Nephron (organoid): ENCODE measurements at regions not wholly inside any gene's neighbourhood (a gene's known extent, or its start where the extent isn't known, plus 50 kb on each side); places are given as distances from the start of the nearest gene placed in this dataset.

Experiments
- H3K27ac Mint-ChIP-seq, 3 experiments: 2 replicates each; pipeline ENCODE4 v1.8.0; 2020; ENCODE audit warnings: mixed read lengths in 3 of 3, mild to moderate bottlenecking in 2 of 3, moderate library complexity in 1 of 3
- H3K27me3 Mint-ChIP-seq: 2 replicates; pipeline ENCODE4 v1.8.0; 2021; ENCODE audit warnings: low read depth, mild to moderate bottlenecking, moderate library complexity, mixed read lengths
- H3K36me3 Mint-ChIP-seq: 2 replicates; pipeline ENCODE4 v1.8.0; 2020; ENCODE audit warnings: low read depth, mixed read lengths
- H3K4me1 Mint-ChIP-seq: 2 replicates; pipeline ENCODE4 v1.8.0; 2020; ENCODE audit warnings: mixed read lengths
- H3K4me3 Mint-ChIP-seq, 3 experiments: 2 replicates each; pipeline ENCODE4 v1.8.0; 2020; ENCODE audit warnings: mild to moderate bottlenecking in 3 of 3, mixed read lengths in 3 of 3, moderate library complexity in 2 of 3
- H3K9me3 Mint-ChIP-seq: 2 replicates; pipeline ENCODE4 v1.8.0; 2020; ENCODE audit warnings: mixed read lengths
- CTCF ChIP-seq, 3 experiments: fragments of 200-600 bp; sonication (generic); IDR thresholded peaks; one replicate each; pipeline ENCODE4 v1.5.0; 2021; ENCODE audit warnings: antibody characterized with exemption in 3 of 3; ENCODE audit not compliant: unreplicated experiment in 3 of 3

DNA sequence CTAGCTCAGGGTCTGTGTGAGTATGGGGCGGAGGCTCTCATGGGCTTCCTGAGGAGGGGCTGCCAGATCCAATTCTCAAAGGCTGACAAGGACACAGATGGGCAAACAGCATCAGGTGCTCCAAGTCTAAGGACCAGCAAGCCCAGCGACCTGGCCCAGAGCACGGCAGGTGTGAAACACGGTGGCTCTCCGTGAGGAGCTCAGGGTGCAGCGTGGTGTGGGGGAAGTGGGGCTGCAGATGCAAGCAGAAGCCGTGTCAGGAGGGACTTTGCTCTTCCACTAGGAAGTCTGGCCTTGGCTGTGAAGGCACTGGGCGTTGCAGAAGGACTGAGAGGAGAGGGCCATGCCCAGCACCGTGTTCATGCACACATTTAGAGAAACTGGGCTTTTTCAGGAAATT, 420.0 kb downstream of the GADD45G start:
- Mint-ChIP-seq H3K36me3 (no peaks in the 10 kb centered on the region), H3K27me3 (peaks cover 23% of the 10 kb centered on the region), H3K4me3 (no peak overlapping the region), H3K4me1 (no peaks in the 10 kb centered on the region), H3K27ac (no peak overlapping the region), H3K9me3 (peaks cover 3% of the 10 kb centered on the region)
- no peak for TF ChIP-seq CTCF (IDR thresholded peaks at IDR 0.05; ENCODE audit: unreplicated experiment in 3 of 3)

DNA sequence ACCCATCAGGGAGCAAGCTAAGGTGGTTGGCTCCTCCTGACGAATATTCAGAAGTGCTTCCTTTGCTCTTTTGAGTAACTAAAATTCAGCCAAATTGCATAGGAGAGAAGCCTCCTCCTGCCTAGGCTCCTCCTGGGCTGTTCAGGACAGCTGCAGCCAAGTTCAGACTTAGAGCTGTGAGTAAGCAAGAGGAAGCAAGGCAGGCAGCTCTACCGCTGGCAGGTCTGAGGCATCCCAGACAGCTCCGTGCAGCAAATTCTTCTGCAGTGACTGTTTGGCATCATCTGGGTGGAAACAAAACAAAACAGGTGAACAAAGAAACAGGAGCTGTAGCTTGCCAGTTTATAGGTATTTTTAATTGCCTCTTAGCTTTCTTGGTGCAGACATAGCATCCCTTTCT, 421.0 kb downstream of the GADD45G start:
- H3K27me3 Mint-ChIP-seq = peaks cover 19% of the 10 kb centered on the region
- peaks cover 3% of the 10 kb centered on the region for H3K9me3 Mint-ChIP-seq
- no peak for TF ChIP-seq CTCF (IDR thresholded peaks at IDR 0.05; ENCODE audit: unreplicated experiment in 3 of 3)
- H3K36me3 Mint-ChIP-seq = no peaks in the 10 kb centered on the region
- no peak overlapping the region for H3K27ac Mint-ChIP-seq
- H3K4me1 Mint-ChIP-seq = no peaks in the 10 kb centered on the region
- H3K4me3 Mint-ChIP-seq = no peak overlapping the region

DNA sequence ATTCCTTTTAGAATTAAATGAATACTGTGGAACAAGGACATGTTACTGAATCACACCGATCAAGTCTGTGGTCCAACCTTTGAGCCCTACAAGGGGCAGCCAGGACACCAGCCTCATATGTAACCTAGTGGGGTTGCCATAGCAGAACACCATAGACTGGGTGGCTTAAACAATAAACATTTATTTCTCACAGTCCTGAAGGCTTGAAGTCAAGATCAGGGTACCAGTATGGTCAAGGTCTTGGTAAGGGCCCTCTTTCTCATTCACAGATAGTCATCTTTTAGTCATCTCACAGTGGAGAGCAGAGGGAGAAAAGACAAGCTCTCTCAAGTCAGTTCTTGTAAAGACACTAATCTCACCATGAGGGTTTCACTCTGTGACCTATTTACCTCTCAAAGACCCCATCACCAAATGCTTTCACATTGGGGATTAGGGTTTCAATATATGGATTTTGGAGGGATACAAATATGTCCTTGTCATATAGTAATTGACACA, 422.5 kb downstream of the GADD45G start:
- no peaks in the 10 kb centered on the region for H3K36me3 Mint-ChIP-seq
- H3K27ac Mint-ChIP-seq = no peak overlapping the region
- H3K4me3 Mint-ChIP-seq = no peak overlapping the region
- peaks cover 3% of the 10 kb centered on the region for H3K9me3 Mint-ChIP-seq
- no peak for TF ChIP-seq CTCF (IDR thresholded peaks at IDR 0.05; ENCODE audit: unreplicated experiment in 3 of 3)
- peaks cover 23% of the 10 kb centered on the region for H3K27me3 Mint-ChIP-seq
- no peaks in the 10 kb centered on the region for H3K4me1 Mint-ChIP-seq

- no peak overlapping the region for H3K27ac Mint-ChIP-seq
- no peaks in the 10 kb centered on the region for H3K9me3 Mint-ChIP-seq
- H3K4me1 Mint-ChIP-seq = no peaks in the 10 kb centered on the region
- H3K27me3 Mint-ChIP-seq = peaks cover 27% of the 10 kb centered on the region
- no peak overlapping the region for H3K4me3 Mint-ChIP-seq
- H3K36me3 Mint-ChIP-seq = no peaks in the 10 kb centered on the region
- TF ChIP-seq CTCF (IDR thresholded peaks at IDR 0.05; ENCODE audit: unreplicated experiment in 3 of 3) = no peak
Observed at GRCh38 chr9:90029386-90029785, 424.6 kb downstream of the GADD45G start.

- H3K27me3 Mint-ChIP-seq = peaks cover 24% of the 10 kb centered on the region
- no peaks in the 10 kb centered on the region for H3K4me1 Mint-ChIP-seq
- TF ChIP-seq CTCF (IDR thresholded peaks at IDR 0.05; ENCODE audit: unreplicated experiment in 3 of 3) = no peak
- no peaks in the 10 kb centered on the region for H3K36me3 Mint-ChIP-seq
- H3K4me3 Mint-ChIP-seq = no peak overlapping the region
- no peaks in the 10 kb centered on the region for H3K9me3 Mint-ChIP-seq
- H3K27ac Mint-ChIP-seq = no peak overlapping the region
Observed at GRCh38 chr9:90029996-90030395, 425.2 kb downstream of the GADD45G start.

DNA sequence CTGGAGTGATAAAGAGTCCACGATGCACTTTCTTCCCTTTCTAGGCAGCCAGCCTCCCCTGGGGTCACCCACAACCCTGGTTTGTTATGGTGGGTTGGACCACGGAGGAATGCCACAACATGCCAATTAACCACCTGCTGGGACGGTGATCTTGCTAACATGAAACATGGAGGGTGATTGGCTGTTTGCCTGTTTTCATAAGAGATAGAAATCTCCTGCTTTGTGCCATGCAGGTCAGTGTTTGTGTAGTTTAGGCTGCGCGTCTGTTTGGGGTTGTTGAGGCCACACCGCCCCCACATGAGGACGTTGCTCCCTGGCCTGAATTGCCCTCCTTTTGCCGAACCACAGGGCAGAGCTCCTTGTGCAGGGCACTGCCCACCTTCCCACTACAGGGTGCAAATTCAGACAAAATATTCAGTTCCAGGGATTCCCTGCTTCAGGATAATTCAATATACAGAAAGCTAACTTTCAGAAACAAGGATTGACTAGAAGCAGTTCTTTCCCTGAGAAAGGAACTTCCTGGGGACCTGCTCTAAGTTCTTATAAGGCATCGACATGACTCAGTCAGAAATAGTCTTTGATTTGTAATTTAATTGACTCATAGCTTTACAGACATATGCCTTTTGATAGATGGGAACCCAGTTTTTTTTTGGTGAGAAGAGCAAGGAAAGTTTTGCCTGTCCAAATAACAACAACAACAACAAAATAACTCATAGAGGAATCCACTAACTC, 427.6 kb downstream of the GADD45G start:
- Mint-ChIP-seq H3K4me3 (no peak overlapping the region), H3K27ac (no peak overlapping the region), H3K9me3 (no peaks in the 10 kb centered on the region), H3K36me3 (no peaks in the 10 kb centered on the region), H3K27me3 (peaks cover 20% of the 10 kb centered on the region), H3K4me1 (peaks cover under 1% of the 10 kb centered on the region)
- TF ChIP-seq CTCF (IDR thresholded peaks at IDR 0.05; ENCODE audit: unreplicated experiment in 3 of 3) = no peak
